ENCODE measurements at regions not wholly inside any gene's neighbourhood (a gene's known extent, or its start where the extent isn't known, plus 50 kb on each side); places are given as distances from the start of the nearest gene placed in this dataset.

DNA sequence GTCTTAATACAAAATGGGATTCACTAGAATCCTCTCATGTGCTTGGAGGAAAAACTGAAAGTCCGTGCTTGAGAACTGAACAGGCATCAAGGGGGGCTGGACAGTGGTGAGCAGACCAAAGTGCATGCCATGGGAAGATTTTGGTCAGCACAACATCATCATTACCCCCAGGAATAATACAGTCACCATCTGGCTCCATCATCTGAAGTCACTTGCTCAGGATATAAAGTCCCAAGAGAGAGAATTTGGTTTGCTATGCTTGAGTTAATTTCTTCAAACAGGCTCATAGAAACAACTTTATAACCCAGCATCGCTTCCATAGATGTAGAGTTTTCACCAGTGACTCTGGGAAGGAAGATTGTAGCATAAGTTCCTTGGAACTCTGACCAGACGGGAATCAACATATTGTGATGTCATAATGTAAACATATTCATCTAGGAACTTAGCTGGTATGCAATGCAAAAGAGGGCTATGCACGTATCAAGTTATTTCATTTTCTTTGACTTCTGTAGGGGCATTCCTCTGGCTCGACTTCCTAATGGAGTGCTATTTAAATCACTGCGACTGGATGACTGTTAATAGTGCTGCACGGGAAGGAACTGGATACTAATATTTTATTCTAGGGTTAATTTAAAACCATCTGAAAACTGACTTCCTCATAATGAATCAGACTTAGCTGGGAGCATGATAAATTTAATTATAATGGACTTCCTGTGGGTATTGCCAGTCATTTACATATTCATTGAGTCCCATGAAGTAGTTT is 145.2 kb downstream of the MTRR start:
- H3K9me3 ChIP-seq: no peaks in the 10 kb centered on the region
- H3K4me1 ChIP-seq: no peaks in the 10 kb centered on the region
- DNase-seq (ENCODE audit: extremely low spot score in 2 of 2): no peak
- H3K27me3 ChIP-seq: no peaks in the 10 kb centered on the region
- TF ChIP-seq POLR2A (IDR thresholded peaks at IDR 0.05) (no peak), CTCF (IDR thresholded peaks at IDR 0.05) (no peak), POLR2AphosphoS5 (IDR thresholded peaks at IDR 0.05; ENCODE audit: insufficient read depth in 1 of 2, low read depth in 1 of 2) (no peak)
- H3K4me3 ChIP-seq: no peak overlapping the region
- H3K27ac ChIP-seq: no peak overlapping the region
- no peaks in the 10 kb centered on the region for H3K36me3 ChIP-seq
- intact Hi-C loops (cut with DNase I): no loop called here

DNA sequence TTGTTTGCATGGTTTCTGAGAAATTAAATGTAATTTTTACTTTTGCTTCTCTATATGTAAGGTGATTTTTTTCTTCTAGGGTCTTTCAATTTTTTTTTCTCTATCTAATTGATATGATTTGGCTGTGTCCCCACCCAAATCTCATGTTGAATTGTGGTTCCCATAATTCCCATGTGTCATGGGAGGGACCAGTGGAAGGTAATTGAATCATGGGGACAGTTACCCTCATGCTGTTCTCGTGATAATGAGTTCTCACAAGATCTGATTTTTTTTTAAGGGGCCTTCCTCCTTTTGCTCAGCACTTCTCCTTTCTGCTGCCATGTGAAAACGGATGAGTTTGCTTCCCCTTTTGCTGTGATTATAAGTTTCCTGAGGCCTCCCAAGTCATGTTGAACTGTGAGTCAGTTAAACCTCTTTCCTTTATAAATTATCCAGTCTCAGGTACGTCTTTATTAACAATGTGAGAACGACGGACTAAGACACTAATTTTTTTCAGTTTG is 150.8 kb downstream of the MTRR start:
- DNase-seq (ENCODE audit: extremely low spot score in 2 of 2): no peak
- Histone ChIP-seq H3K36me3 (no peaks in the 10 kb centered on the region), H3K27me3 (no peaks in the 10 kb centered on the region), H3K27ac (no peak overlapping the region), H3K9me3 (no peaks in the 10 kb centered on the region), H3K4me1 (no peaks in the 10 kb centered on the region), H3K4me3 (no peak overlapping the region)
- TF ChIP-seq POLR2A (IDR thresholded peaks at IDR 0.05) (no peak), CTCF (IDR thresholded peaks at IDR 0.05) (no peak), POLR2AphosphoS5 (IDR thresholded peaks at IDR 0.05; ENCODE audit: insufficient read depth in 1 of 2, low read depth in 1 of 2) (no peak)
- intact Hi-C loops (cut with DNase I): no loop called here

DNA sequence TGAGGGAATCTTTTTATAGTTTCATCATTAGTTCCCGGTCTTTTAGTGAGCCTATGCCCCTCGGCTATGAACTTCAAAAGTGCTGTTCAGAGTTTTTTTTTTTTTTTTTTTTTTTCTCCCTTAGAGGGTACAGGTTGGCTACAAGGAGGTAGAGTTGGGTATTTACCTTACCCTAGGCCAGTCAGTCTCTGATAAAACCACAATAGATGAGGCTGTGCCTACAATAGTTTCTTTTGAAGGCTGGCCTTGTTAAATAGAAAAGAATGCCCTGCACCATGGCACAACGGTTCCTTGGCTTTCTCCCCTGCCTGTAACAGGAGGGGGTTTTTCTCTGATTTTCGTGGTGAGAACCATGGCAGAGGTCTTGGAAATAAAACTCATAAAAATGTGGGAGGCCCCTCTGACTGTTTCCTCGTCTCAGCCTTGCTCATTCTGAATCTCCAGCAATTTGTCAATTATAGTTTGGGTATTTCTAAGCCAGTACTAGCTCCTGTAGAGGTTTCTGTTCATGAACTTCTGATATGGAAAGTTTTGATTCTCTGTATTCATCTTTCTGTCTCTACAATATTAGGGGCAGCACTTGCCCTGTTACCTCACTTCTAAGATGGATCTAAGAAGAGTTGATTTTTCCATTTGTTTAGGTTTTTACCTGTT is 152.0 kb downstream of the MTRR start:
- H3K4me1 ChIP-seq: no peaks in the 10 kb centered on the region
- H3K27me3 ChIP-seq: no peaks in the 10 kb centered on the region
- DNase-seq (ENCODE audit: extremely low spot score in 2 of 2): no peak
- TF ChIP-seq POLR2AphosphoS5 (IDR thresholded peaks at IDR 0.05; ENCODE audit: insufficient read depth in 1 of 2, low read depth in 1 of 2) (no peak), CTCF (IDR thresholded peaks at IDR 0.05) (no peak), POLR2A (IDR thresholded peaks at IDR 0.05) (no peak)
- no peak overlapping the region for H3K4me3 ChIP-seq
- intact Hi-C loops (cut with DNase I): no loop called here
- no peaks in the 10 kb centered on the region for H3K36me3 ChIP-seq
- no peaks in the 10 kb centered on the region for H3K9me3 ChIP-seq
- H3K27ac ChIP-seq: no peak overlapping the region

DNA sequence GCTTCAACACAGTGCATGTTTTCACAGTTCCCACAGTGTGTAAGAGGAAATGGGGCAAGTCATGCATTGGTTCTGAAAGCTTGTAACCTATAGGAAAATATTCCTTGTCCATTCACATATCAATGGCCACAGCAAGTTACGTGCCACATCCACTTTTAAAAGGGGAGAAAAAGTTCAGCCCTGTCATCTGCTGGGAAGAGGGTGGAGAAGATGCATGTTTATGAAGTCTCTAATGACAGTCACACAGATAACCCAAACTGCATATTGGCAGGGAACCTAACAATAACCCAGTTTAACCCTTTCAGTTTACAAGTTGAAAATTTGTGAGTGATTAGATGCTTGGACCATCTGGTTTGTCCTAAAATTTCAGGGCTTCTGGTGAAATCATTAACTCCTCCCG is 159.3 kb downstream of the MTRR start:
- Histone ChIP-seq H3K4me1 (no peaks in the 10 kb centered on the region), H3K27ac (no peak overlapping the region), H3K36me3 (no peaks in the 10 kb centered on the region), H3K9me3 (no peaks in the 10 kb centered on the region), H3K27me3 (no peaks in the 10 kb centered on the region), H3K4me3 (no peak overlapping the region)
- DNase-seq (ENCODE audit: extremely low spot score in 2 of 2): no peak
- TF ChIP-seq CTCF (IDR thresholded peaks at IDR 0.05) (no peak), POLR2AphosphoS5 (IDR thresholded peaks at IDR 0.05; ENCODE audit: insufficient read depth in 1 of 2, low read depth in 1 of 2) (no peak), POLR2A (IDR thresholded peaks at IDR 0.05) (no peak)
- intact Hi-C loops (cut with DNase I): no loop called here

GRCh38 chr5:8033261-8033660 is 164.3 kb downstream of the MTRR start:
- H3K36me3 ChIP-seq: no peaks in the 10 kb centered on the region
- no peak overlapping the region for H3K27ac ChIP-seq
- no peak overlapping the region for H3K4me3 ChIP-seq
- TF ChIP-seq CTCF (IDR thresholded peaks at IDR 0.05) (no peak), POLR2AphosphoS5 (IDR thresholded peaks at IDR 0.05; ENCODE audit: insufficient read depth in 1 of 2, low read depth in 1 of 2) (no peak), POLR2A (IDR thresholded peaks at IDR 0.05) (no peak)
- H3K9me3 ChIP-seq: no peaks in the 10 kb centered on the region
- intact Hi-C loops (cut with DNase I): no loop called here
- no peaks in the 10 kb centered on the region for H3K27me3 ChIP-seq
- no peak for DNase-seq (ENCODE audit: extremely low spot score in 2 of 2)
- no peaks in the 10 kb centered on the region for H3K4me1 ChIP-seq
